ENCODE measurements at regions not wholly inside any gene's neighbourhood (a gene's known extent, or its start where the extent isn't known, plus 50 kb on each side); places are given as distances from the start of the nearest gene placed in this dataset.

GRCh38 chrX:15170927-15171326 lies 99.0 kb downstream of the ASB9 start:
- no peak for ATAC-seq
- no peak for TF ChIP-seq OSR1 (CRISPR knock-in tag; IDR thresholded peaks at IDR 0.05)
- TF ChIP-seq, protein P1, sequence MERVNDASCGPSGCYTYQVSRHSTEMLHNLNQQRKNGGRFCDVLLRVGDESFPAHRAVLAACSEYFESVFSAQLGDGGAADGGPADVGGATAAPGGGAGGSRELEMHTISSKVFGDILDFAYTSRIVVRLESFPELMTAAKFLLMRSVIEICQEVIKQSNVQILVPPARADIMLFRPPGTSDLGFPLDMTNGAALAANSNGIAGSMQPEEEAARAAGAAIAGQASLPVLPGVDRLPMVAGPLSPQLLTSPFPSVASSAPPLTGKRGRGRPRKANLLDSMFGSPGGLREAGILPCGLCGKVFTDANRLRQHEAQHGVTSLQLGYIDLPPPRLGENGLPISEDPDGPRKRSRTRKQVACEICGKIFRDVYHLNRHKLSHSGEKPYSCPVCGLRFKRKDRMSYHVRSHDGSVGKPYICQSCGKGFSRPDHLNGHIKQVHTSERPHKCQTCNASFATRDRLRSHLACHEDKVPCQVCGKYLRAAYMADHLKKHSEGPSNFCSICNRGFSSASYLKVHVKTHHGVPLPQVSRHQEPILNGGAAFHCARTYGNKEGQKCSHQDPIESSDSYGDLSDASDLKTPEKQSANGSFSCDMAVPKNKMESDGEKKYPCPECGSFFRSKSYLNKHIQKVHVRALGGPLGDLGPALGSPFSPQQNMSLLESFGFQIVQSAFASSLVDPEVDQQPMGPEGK (CRISPR knock-in tag; IDR thresholded peaks at IDR 0.05; ENCODE audit: borderline replicate concordance): no peak
- TF ChIP-seq, protein P2, sequence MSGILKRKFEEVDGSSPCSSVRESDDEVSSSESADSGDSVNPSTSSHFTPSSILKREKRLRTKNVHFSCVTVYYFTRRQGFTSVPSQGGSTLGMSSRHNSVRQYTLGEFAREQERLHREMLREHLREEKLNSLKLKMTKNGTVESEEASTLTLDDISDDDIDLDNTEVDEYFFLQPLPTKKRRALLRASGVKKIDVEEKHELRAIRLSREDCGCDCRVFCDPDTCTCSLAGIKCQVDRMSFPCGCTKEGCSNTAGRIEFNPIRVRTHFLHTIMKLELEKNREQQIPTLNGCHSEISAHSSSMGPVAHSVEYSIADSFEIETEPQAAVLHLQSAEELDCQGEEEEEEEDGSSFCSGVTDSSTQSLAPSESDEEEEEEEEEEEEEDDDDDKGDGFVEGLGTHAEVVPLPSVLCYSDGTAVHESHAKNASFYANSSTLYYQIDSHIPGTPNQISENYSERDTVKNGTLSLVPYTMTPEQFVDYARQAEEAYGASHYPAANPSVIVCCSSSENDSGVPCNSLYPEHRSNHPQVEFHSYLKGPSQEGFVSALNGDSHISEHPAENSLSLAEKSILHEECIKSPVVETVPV (CRISPR knock-in tag; IDR thresholded peaks at IDR 0.05): no peak
- TF ChIP-seq TSHZ2 (CRISPR knock-in tag; IDR thresholded peaks at IDR 0.05): no peak
- no peak for TF ChIP-seq ZNF70 (CRISPR knock-in tag; IDR thresholded peaks at IDR 0.05)
- TF ChIP-seq BACH2 (CRISPR knock-in tag; IDR thresholded peaks at IDR 0.05; ENCODE audit: borderline replicate concordance): no peak
- no peak for TF ChIP-seq RARB (CRISPR knock-in tag; IDR thresholded peaks at IDR 0.05)
- no peak for TF ChIP-seq CREB5 (CRISPR knock-in tag; IDR thresholded peaks at IDR 0.05; ENCODE audit: low read depth)
- no peak for TF ChIP-seq ZNF8 (CRISPR knock-in tag; IDR thresholded peaks at IDR 0.05)
- no peak for TF ChIP-seq TOX (CRISPR knock-in tag; IDR thresholded peaks at IDR 0.05; ENCODE audit: borderline replicate concordance)
- no peak for TF ChIP-seq ZNF565 (CRISPR knock-in tag; conservative IDR thresholded peaks at IDR 0.05; ENCODE audit: low read depth)
- TF ChIP-seq ZC3H10 (CRISPR knock-in tag; IDR thresholded peaks at IDR 0.05): no peak
- no peak for TF ChIP-seq ZFP30 (CRISPR knock-in tag; IDR thresholded peaks at IDR 0.05)
- TF ChIP-seq GLIS3 (CRISPR knock-in tag; IDR thresholded peaks at IDR 0.05): no peak
- no peak for TF ChIP-seq ESRRG (CRISPR knock-in tag; IDR thresholded peaks at IDR 0.05)
- TF ChIP-seq ZFP3 (CRISPR knock-in tag; IDR thresholded peaks at IDR 0.05): no peak
- TF ChIP-seq POU6F1 (CRISPR knock-in tag; IDR thresholded peaks at IDR 0.05; ENCODE audit: borderline replicate concordance, low read depth): no peak
- TF ChIP-seq ARNTL (CRISPR knock-in tag; IDR thresholded peaks at IDR 0.05; ENCODE audit: borderline replicate concordance, low read depth): no peak

- no peak for TF ChIP-seq ISL1 (CRISPR knock-in tag; IDR thresholded peaks at IDR 0.05)
- TF ChIP-seq ZNF70 (CRISPR knock-in tag; IDR thresholded peaks at IDR 0.05): no peak
- no peak for TF ChIP-seq SNAI2 (CRISPR knock-in tag; IDR thresholded peaks at IDR 0.05)
- no peak for TF ChIP-seq CREB5 (CRISPR knock-in tag; IDR thresholded peaks at IDR 0.05; ENCODE audit: low read depth)
- no peak for TF ChIP-seq ESRRG (CRISPR knock-in tag; IDR thresholded peaks at IDR 0.05)
- no peak for TF ChIP-seq ZNF8 (CRISPR knock-in tag; IDR thresholded peaks at IDR 0.05)
- TF ChIP-seq ZFP3 (CRISPR knock-in tag; IDR thresholded peaks at IDR 0.05): no peak
- no peak for TF ChIP-seq ZFP30 (CRISPR knock-in tag; IDR thresholded peaks at IDR 0.05)
- no peak for ATAC-seq
These were observed 102.1 kb downstream of the ASB9 start for GRCh38 chrX:15167826-15168225.

GRCh38 chrX:15165832-15166231 lies 104.1 kb downstream of the ASB9 start:
- no peak for ATAC-seq
- no peak for TF ChIP-seq PPARA (CRISPR knock-in tag; IDR thresholded peaks at IDR 0.05; ENCODE audit: borderline replicate concordance)
- no peak for TF ChIP-seq GLIS3 (CRISPR knock-in tag; IDR thresholded peaks at IDR 0.05)
- no peak for TF ChIP-seq POU6F1 (CRISPR knock-in tag; IDR thresholded peaks at IDR 0.05; ENCODE audit: borderline replicate concordance, low read depth)
- no peak for TF ChIP-seq ZFP30 (CRISPR knock-in tag; IDR thresholded peaks at IDR 0.05)
- no peak for TF ChIP-seq ZNF565 (CRISPR knock-in tag; conservative IDR thresholded peaks at IDR 0.05; ENCODE audit: low read depth)
- no peak for TF ChIP-seq TOX (CRISPR knock-in tag; IDR thresholded peaks at IDR 0.05; ENCODE audit: borderline replicate concordance)
- TF ChIP-seq CSDC2 (CRISPR knock-in tag; IDR thresholded peaks at IDR 0.05): no peak
- TF ChIP-seq ZNF70 (CRISPR knock-in tag; IDR thresholded peaks at IDR 0.05): no peak
- no peak for TF ChIP-seq ZNF8 (CRISPR knock-in tag; IDR thresholded peaks at IDR 0.05)
- TF ChIP-seq BACH2 (CRISPR knock-in tag; IDR thresholded peaks at IDR 0.05; ENCODE audit: borderline replicate concordance): no peak
- no peak for TF ChIP-seq TCF4 (CRISPR knock-in tag; IDR thresholded peaks at IDR 0.05; ENCODE audit: borderline replicate concordance)
- no peak for TF ChIP-seq SNAI2 (CRISPR knock-in tag; IDR thresholded peaks at IDR 0.05)
- no peak for TF ChIP-seq ZC3H10 (CRISPR knock-in tag; IDR thresholded peaks at IDR 0.05)
- TF ChIP-seq ZFP3 (CRISPR knock-in tag; IDR thresholded peaks at IDR 0.05): no peak

All from SK-N-SH treated with all-trans-retinoic acid at 6 μM for 48 hours (cell line).